Caco-2 (cell line): ENCODE measurements at regions not wholly inside any gene's neighbourhood (a gene's known extent, or its start where the extent isn't known, plus 50 kb on each side); places are given as distances from the start of the nearest gene placed in this dataset.

Experiments
- BruUV-seq: library from RNA; stranded (reverse); fragments of 400-500 nt; replicated peaks from 2 replicates; lab custom pipeline; 2021; lab: Mats Ljungman, UMichigan
- CTCF ChIA-PET: fragments of 300-600 bp; sonication (Branson Sonifier 250); formaldehyde crosslinking; loops from one replicate; lab custom pipeline; 2022; ENCODE audit warnings: antibody characterized with exemption; lab: Charles Lee
- POLR2A ChIA-PET: fragments of 300-600 bp; sonication (Branson Sonifier 250); formaldehyde crosslinking; loops from one replicate; lab custom pipeline; 2022; ENCODE audit warnings: antibody characterized with exemption; lab: Charles Lee
- DNase-seq, 2 experiments: peaks; one replicate each; pipeline versions ENCODE4 v3.0.0 to v3.0.0-alpha.2; 2020 to 2022
- H3K27me3 ChIP-seq: replicated peaks from 2 replicates; pipeline ENCODE4 v1.6.0; 2011; ENCODE audit warnings: low read length; ENCODE audit not compliant: control insufficient read depth, insufficient read depth
- H3K36me3 ChIP-seq: 2 replicates; pipeline ENCODE4 v1.5.1; 2011; ENCODE audit warnings: low read length; ENCODE audit not compliant: control insufficient read depth, insufficient read depth
- H3K4me1 ChIP-seq: fragments of 250-450 bp; sonication (Bioruptor Pico); 2 replicates; pipeline ENCODE4 v1.5.1; 2020; ENCODE audit warnings: mild to moderate bottlenecking
- H3K4me3 ChIP-seq: 2 replicates; pipeline ENCODE4 v1.5.1; 2011; ENCODE audit warnings: low read depth, mild to moderate bottlenecking, control low read depth, low read length
- H3K9me3 ChIP-seq: fragments of 250-450 bp; sonication (Bioruptor Pico); 2 replicates; pipeline ENCODE4 v1.5.1; 2020; ENCODE audit warnings: mild to moderate bottlenecking, moderate library complexity
- H3K27ac Mint-ChIP-seq: one replicate; pipeline ENCODE4 v1.8.0; 2022; ENCODE audit warnings: mixed read lengths; ENCODE audit not compliant: unreplicated experiment
- H3K27me3 Mint-ChIP-seq: one replicate; pipeline ENCODE4 v1.8.0; 2022; ENCODE audit warnings: mixed read lengths; ENCODE audit not compliant: insufficient read depth, unreplicated experiment
- H3K36me3 Mint-ChIP-seq: one replicate; pipeline ENCODE4 v1.8.0; 2022; ENCODE audit warnings: mild to moderate bottlenecking, mixed read lengths; ENCODE audit not compliant: insufficient read depth, unreplicated experiment
- H3K4me1 Mint-ChIP-seq: one replicate; pipeline ENCODE4 v1.8.0; 2022; ENCODE audit warnings: low read depth, mixed read lengths; ENCODE audit not compliant: unreplicated experiment
- H3K4me3 Mint-ChIP-seq: one replicate; pipeline ENCODE4 v1.8.0; 2022; ENCODE audit warnings: mild to moderate bottlenecking, moderate library complexity, mixed read lengths; ENCODE audit not compliant: unreplicated experiment
- H3K9me3 Mint-ChIP-seq: one replicate; pipeline ENCODE4 v1.8.0; 2022; ENCODE audit warnings: mixed read lengths; ENCODE audit not compliant: unreplicated experiment
- intact Hi-C: fragments of 100-400 bp; cut with micrococcal nuclease; formaldehyde crosslinking; loops from one replicate; pipeline ENCODE4 v1.10.0; 2022; ENCODE audit not compliant: unreplicated experiment
- TF ChIP-seq, protein P1 (sequence below), 2 experiments: fragments of 200-600 bp in 1 of 2; IDR thresholded peaks; 1 replicate in 1 of 2; 2 replicates in 1 of 2; pipeline versions ENCODE4 v1.5.1 to v1.8.0; 2011 to 2022; ENCODE audit warnings: antibody characterized with exemption in 1 of 2, control low read depth in 1 of 2, inconsistent platforms in 1 of 2, low read depth in 1 of 2, low read length in 1 of 2, mild to moderate bottlenecking in 1 of 2, moderate library complexity in 1 of 2; ENCODE audit not compliant: insufficient read depth in 1 of 2, severe bottlenecking in 1 of 2, unreplicated experiment in 1 of 2

GRCh38 chr4:66193487-66193886 is 523.2 kb upstream of the EPHA5 start:
- no TSS peak for BruUV-seq
- H3K27ac Mint-ChIP-seq = no peak overlapping the region
- ChIA-PET POLR2A (no interaction called here), CTCF (no interaction called here)
- Histone ChIP-seq H3K9me3 (no peaks in the 10 kb centered on the region), H3K36me3 (no peaks in the 10 kb centered on the region), H3K4me3 (no peak overlapping the region), H3K27me3 (no peaks in the 10 kb centered on the region), H3K4me1 (no peaks in the 10 kb centered on the region)
- peaks cover 3% of the 10 kb centered on the region for H3K27me3 Mint-ChIP-seq
- H3K9me3 Mint-ChIP-seq = no peaks in the 10 kb centered on the region
- no peak for DNase-seq
- intact Hi-C loops = no loop called here
- no peaks in the 10 kb centered on the region for H3K36me3 Mint-ChIP-seq
- TF ChIP-seq, protein P1, sequence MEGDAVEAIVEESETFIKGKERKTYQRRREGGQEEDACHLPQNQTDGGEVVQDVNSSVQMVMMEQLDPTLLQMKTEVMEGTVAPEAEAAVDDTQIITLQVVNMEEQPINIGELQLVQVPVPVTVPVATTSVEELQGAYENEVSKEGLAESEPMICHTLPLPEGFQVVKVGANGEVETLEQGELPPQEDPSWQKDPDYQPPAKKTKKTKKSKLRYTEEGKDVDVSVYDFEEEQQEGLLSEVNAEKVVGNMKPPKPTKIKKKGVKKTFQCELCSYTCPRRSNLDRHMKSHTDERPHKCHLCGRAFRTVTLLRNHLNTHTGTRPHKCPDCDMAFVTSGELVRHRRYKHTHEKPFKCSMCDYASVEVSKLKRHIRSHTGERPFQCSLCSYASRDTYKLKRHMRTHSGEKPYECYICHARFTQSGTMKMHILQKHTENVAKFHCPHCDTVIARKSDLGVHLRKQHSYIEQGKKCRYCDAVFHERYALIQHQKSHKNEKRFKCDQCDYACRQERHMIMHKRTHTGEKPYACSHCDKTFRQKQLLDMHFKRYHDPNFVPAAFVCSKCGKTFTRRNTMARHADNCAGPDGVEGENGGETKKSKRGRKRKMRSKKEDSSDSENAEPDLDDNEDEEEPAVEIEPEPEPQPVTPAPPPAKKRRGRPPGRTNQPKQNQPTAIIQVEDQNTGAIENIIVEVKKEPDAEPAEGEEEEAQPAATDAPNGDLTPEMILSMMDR (IDR thresholded peaks at IDR 0.05; ENCODE audit: insufficient read depth in 1 of 2, low read depth in 1 of 2, low read length in 1 of 2, severe bottlenecking in 1 of 2, unreplicated experiment in 1 of 2) = no peak
- no peak overlapping the region for H3K4me3 Mint-ChIP-seq
- H3K4me1 Mint-ChIP-seq = no peaks in the 10 kb centered on the region

DNA sequence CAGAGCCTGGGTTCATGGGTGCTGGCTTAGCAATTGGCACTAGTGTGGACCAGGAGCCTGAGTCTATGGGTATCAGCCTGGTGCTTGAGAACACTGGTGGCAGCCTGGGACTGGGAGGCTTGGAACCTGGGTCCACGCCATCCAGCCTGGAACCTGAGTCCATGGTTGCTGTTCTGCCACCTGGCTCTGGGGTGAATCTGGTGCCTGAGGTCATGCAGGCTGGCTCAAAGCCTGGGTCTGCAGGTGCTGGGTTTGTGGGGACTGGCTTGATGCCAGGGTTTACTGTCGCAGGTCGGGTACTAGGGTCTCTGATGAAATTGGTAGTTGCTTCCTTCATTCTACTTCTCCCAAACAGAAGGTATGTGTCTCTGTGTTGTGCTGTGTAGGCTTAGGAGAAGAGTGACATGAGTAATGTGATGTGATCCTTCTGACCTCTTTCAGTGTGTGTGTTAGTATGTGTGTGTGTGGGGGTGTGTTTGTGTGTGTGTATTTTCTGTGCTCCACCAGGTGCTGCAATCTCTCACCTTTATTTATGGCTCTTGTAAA is 517.0 kb upstream of the EPHA5 start:
- no peak overlapping the region for H3K27ac Mint-ChIP-seq
- Histone ChIP-seq H3K9me3 (no peaks in the 10 kb centered on the region), H3K4me1 (no peaks in the 10 kb centered on the region), H3K36me3 (no peaks in the 10 kb centered on the region), H3K27me3 (no peaks in the 10 kb centered on the region), H3K4me3 (no peak overlapping the region)
- no peak overlapping the region for H3K4me3 Mint-ChIP-seq
- intact Hi-C loops = no loop called here
- H3K9me3 Mint-ChIP-seq = no peaks in the 10 kb centered on the region
- no peaks in the 10 kb centered on the region for H3K4me1 Mint-ChIP-seq
- TF ChIP-seq, protein P1 (IDR thresholded peaks at IDR 0.05; ENCODE audit: insufficient read depth in 1 of 2, low read depth in 1 of 2, low read length in 1 of 2, severe bottlenecking in 1 of 2, unreplicated experiment in 1 of 2) = no peak
- no TSS peak for BruUV-seq
- DNase-seq = no peak
- ChIA-PET POLR2A (no interaction called here), CTCF (no interaction called here)
- no peaks in the 10 kb centered on the region for H3K36me3 Mint-ChIP-seq
- no peaks in the 10 kb centered on the region for H3K27me3 Mint-ChIP-seq

DNA sequence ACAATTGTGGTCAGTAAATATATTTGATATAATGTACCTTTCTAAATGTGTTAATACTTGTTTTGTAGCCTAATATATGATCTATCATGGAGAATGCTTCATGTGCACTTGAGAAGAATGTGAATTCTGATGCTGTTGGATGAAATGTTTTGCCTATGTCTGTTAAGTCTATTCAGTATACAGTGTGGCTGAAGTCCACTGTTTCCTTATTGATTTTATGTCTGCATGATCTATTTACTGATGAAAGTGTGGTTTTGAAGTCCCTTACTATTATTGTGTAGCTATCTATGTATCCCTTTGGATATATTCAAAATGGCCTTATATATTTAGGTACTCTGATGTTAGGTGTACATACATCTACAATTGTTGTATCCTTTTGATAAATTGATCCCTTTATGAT is 515.8 kb upstream of the EPHA5 start:
- no TSS peak for BruUV-seq
- H3K9me3 Mint-ChIP-seq = no peaks in the 10 kb centered on the region

More for the DNA sequence above, 515.8 kb upstream of the EPHA5 start:
- Mint-ChIP-seq H3K4me1 (no peaks in the 10 kb centered on the region), H3K4me3 (no peak overlapping the region), H3K27me3 (no peaks in the 10 kb centered on the region), H3K36me3 (no peaks in the 10 kb centered on the region), H3K27ac (no peak overlapping the region)
- intact Hi-C loops = no loop called here
- no peak for DNase-seq
- Histone ChIP-seq H3K4me1 (no peaks in the 10 kb centered on the region), H3K36me3 (no peaks in the 10 kb centered on the region), H3K9me3 (no peaks in the 10 kb centered on the region), H3K27me3 (no peaks in the 10 kb centered on the region), H3K4me3 (no peak overlapping the region)
- ChIA-PET CTCF (no interaction called here), POLR2A (interaction anchor here (0.6 kb wide), 1 partner anchor 31 kb away, joined by 3 read pairs; no protein-coding TSS in a partner anchor)
- TF ChIP-seq, protein P1 (IDR thresholded peaks at IDR 0.05; ENCODE audit: insufficient read depth in 1 of 2, low read depth in 1 of 2, low read length in 1 of 2, severe bottlenecking in 1 of 2, unreplicated experiment in 1 of 2) = no peak
